Sigmoid colon (tissue), 6 donors: ENCODE measurements at regions not wholly inside any gene's neighbourhood (a gene's known extent, or its start where the extent isn't known, plus 50 kb on each side); places are given as distances from the start of the nearest gene placed in this dataset.
"Not testable (repeated sequence)": the region's sequence is repeated elsewhere in the genome, so short reads cannot be mapped to it uniquely, and the experiment has no call there.

Experiments
- DNase-seq: peaks from one replicate; pipeline ENCODE4 v3.0.0-alpha.2; 2019
- H3K27ac ChIP-seq, 4 donors: fragments of 200-600 bp; sonication (generic); one replicate each; pipeline ENCODE4 v1.5.1; 2016 to 2019; ENCODE audit warnings: mild to moderate bottlenecking in 1 of 4
- H3K27me3 ChIP-seq, 3 donors: fragments of 200-600 bp; sonication (generic); one replicate each; pipeline ENCODE4 v1.5.1; 2019; ENCODE audit warnings: mild to moderate bottlenecking in 1 of 3
- H3K36me3 ChIP-seq, 4 donors: fragments of 200-600 bp; sonication (generic); one replicate each; pipeline ENCODE4 v1.5.1; 2016 to 2019
- H3K4me1 ChIP-seq, 4 donors: fragments of 200-600 bp; sonication (generic); one replicate each; pipeline ENCODE4 v1.5.1; 2017 to 2019
- H3K4me3 ChIP-seq, 4 donors: fragments of 200-600 bp; sonication (generic); one replicate each; pipeline ENCODE4 v1.5.1; 2017 to 2019; ENCODE audit warnings: mild to moderate bottlenecking in 2 of 4, moderate library complexity in 1 of 4
- H3K9me3 ChIP-seq, 4 donors: fragments of 200-600 bp in 3 of 4; sonication (generic) in 3 of 4; one replicate each; pipeline versions ENCODE4 v1.5.1 to v1.6.1; 2013 to 2019
- CTCF ChIP-seq, 4 experiments: fragments of 450-650 bp in 3 of 4; fragments of 200-600 bp in 1 of 4; IDR thresholded peaks; one replicate each; pipeline ENCODE4 v1.5.1; 2016 to 2019; ENCODE audit warnings: antibody characterized with exemption in 4 of 4, mild to moderate bottlenecking in 3 of 4, moderate library complexity in 2 of 4
- EP300 ChIP-seq, 4 donors: sonication (generic); formaldehyde crosslinking; IDR thresholded peaks; one replicate each; pipeline ENCODE4 v1.6.1; 2017; ENCODE audit warnings: antibody characterized with exemption in 4 of 4
- POLR2A ChIP-seq, 2 donors: fragments of 450-650 bp; IDR thresholded peaks; one replicate each; pipeline ENCODE4 v1.6.1; 2016; ENCODE audit warnings: antibody characterized with exemption in 2 of 2, mild to moderate bottlenecking in 2 of 2, moderate library complexity in 2 of 2
- POLR2AphosphoS5 ChIP-seq, 4 donors: sonication (generic); formaldehyde crosslinking; IDR thresholded peaks; one replicate each; pipeline ENCODE4 v1.6.1; 2017; ENCODE audit warnings: antibody characterized with exemption in 4 of 4
- WGBS, 2 donors: extraction: QIAGEN DNeasy Blood & Tissue Kit; methylation state at CpG; one replicate each; pipeline ENCODE4 v1.1.7; 2013; 5-methylcytosine and 5-hydroxymethylcytosine counted together
- intact Hi-C: fragments of 100-400 bp; cut with DNase I; formaldehyde crosslinking; loops from one replicate; pipeline ENCODE4 v1.15.1; 2023
- donor health status: healthy with polysubstance abuse.
- donor health status: healthy.

- no peaks in the 10 kb centered on the region for H3K4me1 ChIP-seq
- H3K9me3 ChIP-seq = no peaks in the 10 kb centered on the region
- DNase-seq = no peak
- intact Hi-C loops = no loop called here
- TF ChIP-seq EP300 (IDR thresholded peaks at IDR 0.05) (no peak), CTCF (IDR thresholded peaks at IDR 0.05) (no peak), POLR2A (IDR thresholded peaks at IDR 0.05) (no peak), POLR2AphosphoS5 (IDR thresholded peaks at IDR 0.05) (no peak)
- H3K36me3 ChIP-seq = no peaks in the 10 kb centered on the region
- no peak overlapping the region for H3K27ac ChIP-seq
- H3K4me3 ChIP-seq = no peak overlapping the region
- 48 to 49% methylated on average over 2 of the region's 2 CpGs for WGBS, 2 donors
- no peaks in the 10 kb centered on the region for H3K27me3 ChIP-seq
Measured at GRCh38 chr15:39415634-39416033, 165.2 kb upstream of the THBS1 start.

- no peaks in the 10 kb centered on the region for H3K36me3 ChIP-seq
- 93 to 95% methylated on average over 4 of the region's 4 CpGs for WGBS, 2 donors
- DNase-seq = no peak
- no peaks in the 10 kb centered on the region for H3K4me1 ChIP-seq
- no peaks in the 10 kb centered on the region for H3K9me3 ChIP-seq
- intact Hi-C loops = no loop called here
- no peaks in the 10 kb centered on the region for H3K27me3 ChIP-seq
- TF ChIP-seq POLR2AphosphoS5 (IDR thresholded peaks at IDR 0.05) (no peak), POLR2A (IDR thresholded peaks at IDR 0.05) (no peak), CTCF (IDR thresholded peaks at IDR 0.05) (no peak), EP300 (IDR thresholded peaks at IDR 0.05) (no peak)
- H3K4me3 ChIP-seq = no peak overlapping the region
- no peak overlapping the region for H3K27ac ChIP-seq
Measured at GRCh38 chr15:39416258-39416657, 164.6 kb upstream of the THBS1 start.

- DNase-seq = no peak
- Histone ChIP-seq H3K36me3 (no peaks in the 10 kb centered on the region), H3K4me3 (no peak overlapping the region), H3K27ac (no peak overlapping the region), H3K4me1 (no peaks in the 10 kb centered on the region), H3K9me3 (no peaks in the 10 kb centered on the region), H3K27me3 (no peaks in the 10 kb centered on the region)
- no peak for TF ChIP-seq EP300 (IDR thresholded peaks at IDR 0.05)
- no peak for TF ChIP-seq CTCF (IDR thresholded peaks at IDR 0.05)
- TF ChIP-seq POLR2A (IDR thresholded peaks at IDR 0.05) = no peak
- TF ChIP-seq POLR2AphosphoS5 (IDR thresholded peaks at IDR 0.05) = no peak
- intact Hi-C loops = no loop called here
- 74 to 77% methylated on average over 6 of the region's 6 CpGs for WGBS, 2 donors
Measured at GRCh38 chr15:39417366-39418134, 163.3 kb upstream of the THBS1 start.

GRCh38 chr15:39419651-39420050 is 161.2 kb upstream of the THBS1 start:
- TF ChIP-seq CTCF (IDR thresholded peaks at IDR 0.05) = no peak
- no peak for TF ChIP-seq POLR2A (IDR thresholded peaks at IDR 0.05)
- no peak for TF ChIP-seq EP300 (IDR thresholded peaks at IDR 0.05)
- TF ChIP-seq POLR2AphosphoS5 (IDR thresholded peaks at IDR 0.05) = no peak
- Histone ChIP-seq H3K4me1 (no peaks in the 10 kb centered on the region), H3K27me3 (no peaks in the 10 kb centered on the region), H3K27ac (no peak overlapping the region), H3K9me3 (no peaks in the 10 kb centered on the region), H3K36me3 (no peaks in the 10 kb centered on the region), H3K4me3 (no peak overlapping the region)
- intact Hi-C loops = no loop called here
- no peak for DNase-seq
- WGBS, 2 donors = 83 to 89% methylated on average over 3 of the region's 3 CpGs

- H3K4me3 ChIP-seq, intact Hi-C loops, H3K27me3 ChIP-seq, DNase-seq, H3K9me3 ChIP-seq, H3K36me3 ChIP-seq, H3K4me1 ChIP-seq, H3K27ac ChIP-seq: not testable (repeated sequence)
- WGBS, 2 donors = 60 to 91% methylated on average over 13 to 15 of the region's 19 CpGs
Measured at GRCh38 chr15:39420123-39420852, 160.6 kb upstream of the THBS1 start.

GRCh38 chr15:39420853-39421192 is 160.1 kb upstream of the THBS1 start:
- H3K4me3 ChIP-seq, H3K27me3 ChIP-seq, intact Hi-C loops, H3K4me1 ChIP-seq, H3K9me3 ChIP-seq, H3K27ac ChIP-seq, DNase-seq, H3K36me3 ChIP-seq: not testable (repeated sequence)
- WGBS, 2 donors = 51 to 75% methylated on average over 14 of the region's 14 CpGs
